GM23248 (cell line): ENCODE measurements at regions not wholly inside any gene's neighbourhood (a gene's known extent, or its start where the extent isn't known, plus 50 kb on each side); places are given as distances from the start of the nearest gene placed in this dataset.
"Not testable (repeated sequence)": the region's sequence is repeated elsewhere in the genome, so short reads cannot be mapped to it uniquely, and the experiment has no call there.

ENCODE experiments used
- DNase-seq: peaks from one replicate; pipeline ENCODE4 v3.0.0-alpha.2; 2015
- H2AFZ ChIP-seq: fragments of 200-600 bp; sonication (generic); 2 replicates; pipeline ENCODE4 v1.6.1; 2016; ENCODE audit warnings: antibody characterized with exemption
- H3F3A ChIP-seq: fragments of 200-600 bp; sonication (generic); 2 replicates; pipeline ENCODE4 v1.6.1; 2016; ENCODE audit warnings: mild to moderate bottlenecking, antibody characterized with exemption, mixed run types; ENCODE audit not compliant: insufficient read depth
- H3K27ac ChIP-seq: fragments of 200-600 bp; sonication (generic); 2 replicates; pipeline ENCODE4 v1.5.1; 2016; ENCODE audit warnings: mild to moderate bottlenecking
- H3K27me3 ChIP-seq: fragments of 200-600 bp; sonication (generic); replicated peaks from 2 replicates; pipeline ENCODE4 v1.6.1; 2016; ENCODE audit warnings: mild to moderate bottlenecking; ENCODE audit not compliant: insufficient read depth
- H3K36me3 ChIP-seq: fragments of 200-600 bp; sonication (generic); 2 replicates; pipeline ENCODE4 v1.6.1; 2016; ENCODE audit warnings: low read depth, mild to moderate bottlenecking
- H3K4me1 ChIP-seq: fragments of 200-600 bp; sonication (generic); 2 replicates; pipeline ENCODE4 v1.6.1; 2016; ENCODE audit warnings: mild to moderate bottlenecking; ENCODE audit not compliant: insufficient read depth
- H3K4me2 ChIP-seq: fragments of 200-600 bp; sonication (generic); one replicate; pipeline ENCODE4 v1.6.1; 2016; ENCODE audit warnings: mild to moderate bottlenecking; ENCODE audit not compliant: unreplicated experiment
- H3K4me3 ChIP-seq: fragments of 200-600 bp; sonication (generic); 2 replicates; pipeline ENCODE4 v1.5.1; 2016; ENCODE audit warnings: mild to moderate bottlenecking
- H3K79me2 ChIP-seq: fragments of 200-600 bp; sonication (generic); 2 replicates; pipeline ENCODE4 v1.6.1; 2016; ENCODE audit warnings: mild to moderate bottlenecking; ENCODE audit not compliant: insufficient read depth
- H3K9ac ChIP-seq: fragments of 200-600 bp; sonication (generic); 2 replicates; pipeline ENCODE4 v1.6.1; 2016; ENCODE audit warnings: mild to moderate bottlenecking
- H3K9me2 ChIP-seq: fragments of 200-600 bp; sonication (generic); 2 replicates; pipeline ENCODE4 v1.6.1; 2016; ENCODE audit warnings: mixed run types, mild to moderate bottlenecking, moderate library complexity; ENCODE audit not compliant: insufficient read depth
- H3K9me3 ChIP-seq: fragments of 200-600 bp; sonication (generic); one replicate; pipeline ENCODE4 v1.6.1; 2017; ENCODE audit warnings: low read depth
- H4K20me1 ChIP-seq: fragments of 200-600 bp; sonication (generic); 2 replicates; pipeline ENCODE4 v1.6.0; 2016; ENCODE audit not compliant: insufficient read depth
- EZH2 ChIP-seq: fragments of 200-600 bp; sonication (generic); IDR thresholded peaks from 2 replicates; pipeline ENCODE4 v1.6.1; 2018; ENCODE audit warnings: antibody characterized with exemption, mild to moderate bottlenecking; ENCODE audit not compliant: insufficient read depth, poor library complexity, severe bottlenecking
- EZH2phosphoT487 ChIP-seq: fragments of 200-600 bp; sonication (generic); IDR thresholded peaks from 2 replicates; pipeline ENCODE4 v1.6.1; 2018; ENCODE audit warnings: antibody characterized with exemption, moderate library complexity, mild to moderate bottlenecking, low read depth; ENCODE audit not compliant: insufficient read depth
- WGBS, 2 experiments: methylation state at CpG; one replicate each; pipeline ENCODE4 v1.1.6; 2015 to 2017; ENCODE audit warnings: low lambda C conversion rate in 2 of 2, low coverage in 1 of 2; ENCODE audit errors: missing lambda C conversion rate in 2 of 2; 5-methylcytosine and 5-hydroxymethylcytosine counted together
- in situ Hi-C: fragments of 300-500 bp; cut with MboI; formaldehyde crosslinking; loops from 2 replicates; pipeline ENCODE4 v1.15.0; 2020

DNA sequence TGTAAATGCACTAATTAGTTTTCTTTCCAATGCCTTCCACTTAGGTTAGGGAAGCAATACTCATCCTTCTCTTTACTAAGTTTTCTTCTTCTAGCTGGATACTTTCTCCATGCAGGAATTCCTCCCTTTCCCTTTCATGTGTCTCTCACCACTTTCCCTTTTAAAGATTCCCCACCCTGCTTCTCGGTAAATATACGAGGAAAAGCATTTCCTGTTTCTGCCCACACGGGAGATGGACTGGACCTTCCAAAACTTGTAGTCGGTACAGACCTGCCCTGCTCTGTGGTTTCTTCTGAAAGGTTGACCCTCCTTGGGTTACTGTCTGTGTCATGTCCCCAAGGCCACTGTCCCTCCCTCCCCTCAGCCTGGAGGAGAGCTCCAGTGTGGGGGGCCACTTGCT, 58.9 kb upstream of the LYZL2 start:
- no peaks in the 10 kb centered on the region for H3K79me2 ChIP-seq
- no peaks in the 10 kb centered on the region for H4K20me1 ChIP-seq
- no peak overlapping the region for H2AFZ ChIP-seq
- peaks cover 8% of the 10 kb centered on the region for H3K4me1 ChIP-seq
- no peak overlapping the region for H3K4me2 ChIP-seq
- H3K4me3 ChIP-seq: no peak overlapping the region
- H3K9me3 ChIP-seq: no peaks in the 10 kb centered on the region
- H3K36me3 ChIP-seq: no peaks in the 10 kb centered on the region
- WGBS, 2 experiments: 78 to 79% methylated on average over 4 of the region's 4 CpGs
- H3K27me3 ChIP-seq: no peaks in the 10 kb centered on the region
- no peak overlapping the region for H3K27ac ChIP-seq
- no peak for DNase-seq
- no peak for TF ChIP-seq EZH2phosphoT487
- TF ChIP-seq EZH2: no peak
- in situ Hi-C loops: no loop called here
- no peak overlapping the region for H3K9ac ChIP-seq
- H3K9me2 ChIP-seq: no peaks in the 10 kb centered on the region
- H3F3A ChIP-seq: peaks cover 9% of the 10 kb centered on the region; the same call in 1 of the 2 replicates

GRCh38 chr10:30687698-30688213, 58.2 kb upstream of the LYZL2 start:
- peaks cover 9% of the 10 kb centered on the region; the same call in 1 of the 2 replicates for H3F3A ChIP-seq
- no peak overlapping the region for H3K27ac ChIP-seq
- peaks cover 9% of the 10 kb centered on the region for H3K4me1 ChIP-seq
- no peaks in the 10 kb centered on the region for H3K36me3 ChIP-seq
- no peaks in the 10 kb centered on the region for H3K27me3 ChIP-seq
- no peaks in the 10 kb centered on the region for H3K9me2 ChIP-seq
- no peaks in the 10 kb centered on the region for H4K20me1 ChIP-seq
- H3K9ac ChIP-seq: no peak overlapping the region
- no peak overlapping the region for H3K4me3 ChIP-seq
- H3K79me2 ChIP-seq: no peaks in the 10 kb centered on the region
- 2% methylated on average over 7 of the region's 7 CpGs for WGBS, 2 experiments
- in situ Hi-C loops: no loop called here
- H3K9me3 ChIP-seq: no peaks in the 10 kb centered on the region
- DNase-seq: peak; percentile 83
- TF ChIP-seq EZH2: no peak
- no peak for TF ChIP-seq EZH2phosphoT487
- H2AFZ ChIP-seq: no peak overlapping the region
- H3K4me2 ChIP-seq: no peak overlapping the region

DNA sequence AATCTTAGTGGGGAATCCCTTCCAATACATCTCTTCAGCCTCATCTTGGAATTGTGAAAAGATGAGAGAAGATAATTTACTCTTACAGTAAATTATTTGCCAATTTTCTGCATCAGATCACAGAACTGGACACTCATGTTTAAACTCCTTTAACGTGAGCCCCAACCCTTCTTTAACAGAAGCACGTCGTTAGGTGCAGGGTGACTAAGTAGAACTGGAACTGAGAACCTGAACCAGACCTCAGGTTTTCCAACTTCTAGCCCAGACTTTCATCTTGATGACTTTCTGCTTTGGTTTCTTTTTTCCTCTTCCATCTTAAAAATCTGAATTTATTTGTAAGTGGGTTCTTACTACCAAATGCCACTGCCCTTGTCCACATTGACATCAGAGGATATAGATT, 57.2 kb upstream of the LYZL2 start:
- Histone ChIP-seq H3K79me2 (no peaks in the 10 kb centered on the region), H3K36me3 (no peaks in the 10 kb centered on the region), H4K20me1 (no peaks in the 10 kb centered on the region)

DNA sequence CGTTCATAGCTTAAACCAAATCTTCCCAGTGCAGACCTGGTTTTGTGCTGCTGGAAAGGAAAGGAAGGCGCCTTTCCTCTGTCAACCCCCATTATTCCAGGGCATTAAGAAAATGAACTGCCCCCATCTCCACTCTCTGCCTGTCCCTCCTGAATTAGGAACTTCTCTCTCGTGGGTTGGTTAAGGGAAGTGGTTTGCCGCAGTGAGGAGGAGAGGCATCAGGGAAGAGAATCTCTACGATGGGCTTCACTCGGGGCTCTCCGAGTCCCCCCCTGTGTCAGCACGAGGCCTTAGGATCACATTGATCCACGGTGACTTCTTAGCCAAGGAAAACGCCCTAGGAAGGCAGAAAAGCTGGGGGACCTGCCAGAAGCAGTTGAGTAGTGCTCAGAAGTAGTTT, 53.9 kb upstream of the LYZL2 start:
- Histone ChIP-seq H3K9me3 (no peaks in the 10 kb centered on the region), H3K79me2 (no peaks in the 10 kb centered on the region), H3K36me3 (no peaks in the 10 kb centered on the region), H3K27me3 (no peaks in the 10 kb centered on the region), H3K4me2 (no peak overlapping the region), H3K9me2 (no peaks in the 10 kb centered on the region), H3F3A (peaks cover 14% of the 10 kb centered on the region), H2AFZ (no peak overlapping the region), H3K27ac (no peak overlapping the region), H4K20me1 (no peaks in the 10 kb centered on the region), H3K9ac (no peak overlapping the region), H3K4me3 (no peak overlapping the region), H3K4me1 (peaks cover 18% of the 10 kb centered on the region)
- no peak for TF ChIP-seq EZH2phosphoT487
- no peak for TF ChIP-seq EZH2
- 94 to 96% methylated on average over 9 to 10 of the region's 10 CpGs for WGBS, 2 experiments
- no peak for DNase-seq
- in situ Hi-C loops: no loop called here

More for the DNA sequence above, 57.2 kb upstream of the LYZL2 start:
- WGBS, 2 experiments: 91 to 92% methylated on average over 3 of the region's 3 CpGs
- Histone ChIP-seq H3K9me2 (no peaks in the 10 kb centered on the region), H3K9me3 (no peaks in the 10 kb centered on the region), H3K27me3 (no peaks in the 10 kb centered on the region), H3K4me2 (no peak overlapping the region), H3F3A (peaks cover 14% of the 10 kb centered on the region), H3K27ac (no peak overlapping the region), H3K4me1 (peaks cover 13% of the 10 kb centered on the region), H3K4me3 (no peak overlapping the region), H2AFZ (no peak overlapping the region), H3K9ac (no peak overlapping the region)
- no peak for DNase-seq
- TF ChIP-seq EZH2 (no peak), EZH2phosphoT487 (no peak)
- in situ Hi-C loops: no loop called here

DNA sequence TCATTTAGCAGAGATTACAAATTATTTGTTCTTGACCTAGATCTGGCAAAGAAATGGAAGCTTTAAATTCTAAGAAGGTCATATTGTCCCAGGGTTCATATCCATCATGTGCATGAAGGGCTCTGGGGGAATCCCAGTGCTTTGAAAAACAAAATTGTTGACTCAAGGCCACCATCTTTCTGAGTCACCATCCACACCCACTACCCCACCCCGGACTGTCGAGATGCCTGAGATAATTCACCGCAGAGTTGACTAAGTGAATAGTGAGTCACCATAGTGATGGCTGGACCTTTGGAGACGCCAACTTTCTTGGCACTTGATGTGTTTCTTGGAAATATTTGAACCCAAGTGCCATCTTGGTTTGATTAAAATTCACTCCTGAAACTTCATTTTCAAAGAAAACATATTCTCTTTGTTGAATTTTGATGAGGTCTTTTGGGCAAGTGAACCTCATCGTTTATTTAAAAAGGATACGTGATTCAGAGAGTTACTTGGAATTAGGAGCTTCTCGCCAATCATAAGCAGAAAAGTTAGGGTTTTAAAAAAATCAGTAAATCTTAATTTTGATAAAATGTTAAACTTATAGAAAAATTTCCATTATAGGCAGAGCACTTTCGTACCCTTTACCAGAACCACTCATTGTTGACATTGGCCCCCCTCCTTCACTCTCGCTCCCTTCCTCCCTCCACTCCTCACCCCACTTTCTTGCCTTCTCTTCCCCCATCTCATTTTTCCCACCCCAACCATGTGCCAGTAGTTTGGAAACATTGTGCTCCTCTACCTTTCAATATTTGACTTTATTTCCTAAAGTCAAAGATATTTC, 53.0 kb upstream of the LYZL2 start:
- H3K27me3 ChIP-seq, H3K79me2 ChIP-seq, H4K20me1 ChIP-seq, H3K36me3 ChIP-seq, H3K9ac ChIP-seq, H3K4me3 ChIP-seq, H3K9me3 ChIP-seq, H3K9me2 ChIP-seq, in situ Hi-C loops, H2AFZ ChIP-seq: not testable (repeated sequence)
- WGBS, 2 experiments: 23 to 24% methylated on average over 9 of the region's 9 CpGs
- peak; percentile 97 for DNase-seq
- H3K4me2 ChIP-seq: peak overlapping the region; percentile 0
- peaks cover 14% of the 10 kb centered on the region for H3F3A ChIP-seq
- H3K4me1 ChIP-seq: peaks cover 17% of the 10 kb centered on the region
- H3K27ac ChIP-seq: peak overlapping the region; percentile 48
